ENCODE measurements at regions not wholly inside any gene's neighbourhood (a gene's known extent, or its start where the extent isn't known, plus 50 kb on each side); places are given as distances from the start of the nearest gene placed in this dataset.
"Not testable (repeated sequence)": the region's sequence is repeated elsewhere in the genome, so short reads cannot be mapped to it uniquely, and the experiment has no call there.

DNA sequence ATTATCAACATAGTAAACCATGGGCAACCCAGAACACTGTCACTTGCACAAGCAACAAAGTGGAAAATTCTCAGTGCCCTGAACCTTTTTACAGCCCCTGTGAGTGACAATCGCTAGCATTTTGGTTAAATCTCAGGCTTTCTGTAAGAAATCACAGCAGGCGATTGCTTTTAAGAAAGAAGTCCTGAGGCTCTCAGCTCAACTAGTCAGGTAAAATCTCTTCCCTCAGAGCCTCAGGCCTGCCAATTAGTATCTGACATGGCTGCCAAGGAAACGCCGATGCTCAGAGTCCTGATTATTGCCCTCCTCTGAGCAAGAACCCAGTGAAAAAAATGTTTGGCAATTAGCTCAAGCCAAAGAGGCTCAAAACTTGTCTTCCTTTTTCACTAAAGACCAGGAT is 530.8 kb downstream of the DIPK2A start:
- no peak for TF ChIP-seq CTCF (IDR thresholded peaks at IDR 0.05; ENCODE audit: unreplicated experiment)
- CTCF ChIA-PET: no interaction called here
- Mint-ChIP-seq H3K4me1 (ENCODE audit: low read depth, unreplicated experiment) (no peaks in the 10 kb centered on the region), H3K36me3 (ENCODE audit: insufficient read depth, unreplicated experiment) (no peaks in the 10 kb centered on the region), H3K4me3 (ENCODE audit: low read depth, unreplicated experiment) (no peak overlapping the region), H3K27me3 (ENCODE audit: unreplicated experiment) (no peaks in the 10 kb centered on the region), H3K9me3 (ENCODE audit: low read depth, unreplicated experiment) (no peaks in the 10 kb centered on the region), H3K27ac (ENCODE audit: unreplicated experiment) (no peak overlapping the region)
- intact Hi-C loops (cut with micrococcal nuclease; ENCODE audit: unreplicated experiment): no loop called here
- no TSS peak for BruUV-seq (replicated peaks)
- DNase-seq: no peak

DNA sequence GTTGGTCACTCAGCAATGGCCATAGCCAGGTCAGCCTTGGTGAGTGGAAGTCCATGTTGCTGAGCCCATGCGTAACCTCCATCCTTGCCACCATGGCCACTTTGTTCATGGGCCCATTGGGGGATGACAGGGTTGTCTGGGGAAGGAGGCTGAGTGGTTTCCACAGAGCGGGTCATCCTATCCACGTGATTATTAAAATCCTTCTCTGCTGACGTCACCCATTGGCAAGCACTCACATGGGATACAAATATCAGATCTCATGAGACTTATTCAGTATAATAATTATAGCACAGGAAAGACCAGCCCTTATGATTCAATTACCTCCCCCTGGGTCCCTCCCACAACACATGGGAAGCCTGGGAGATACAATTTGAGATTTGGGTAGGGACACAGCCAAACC is 534.8 kb downstream of the DIPK2A start:
- H3K36me3 Mint-ChIP-seq (ENCODE audit: insufficient read depth, unreplicated experiment); BruUV-seq (replicated peaks); H3K4me1 Mint-ChIP-seq (ENCODE audit: low read depth, unreplicated experiment); intact Hi-C loops (cut with micrococcal nuclease; ENCODE audit: unreplicated experiment); H3K27ac Mint-ChIP-seq (ENCODE audit: unreplicated experiment); H3K9me3 Mint-ChIP-seq (ENCODE audit: low read depth, unreplicated experiment); H3K27me3 Mint-ChIP-seq (ENCODE audit: unreplicated experiment); H3K4me3 Mint-ChIP-seq (ENCODE audit: low read depth, unreplicated experiment); CTCF ChIA-PET; DNase-seq: not testable (repeated sequence)

GRCh38 chr3:144511346-144511745 is 539.7 kb downstream of the DIPK2A start:
- no peak overlapping the region for H3K27ac Mint-ChIP-seq (ENCODE audit: unreplicated experiment)
- no peak for TF ChIP-seq CTCF (IDR thresholded peaks at IDR 0.05; ENCODE audit: unreplicated experiment)
- BruUV-seq (replicated peaks): no TSS peak
- no peaks in the 10 kb centered on the region for H3K27me3 Mint-ChIP-seq (ENCODE audit: unreplicated experiment)
- H3K9me3 Mint-ChIP-seq (ENCODE audit: low read depth, unreplicated experiment): no peaks in the 10 kb centered on the region
- intact Hi-C loops (cut with micrococcal nuclease; ENCODE audit: unreplicated experiment): no loop called here
- H3K4me3 Mint-ChIP-seq (ENCODE audit: low read depth, unreplicated experiment): no peak overlapping the region
- no peaks in the 10 kb centered on the region for H3K4me1 Mint-ChIP-seq (ENCODE audit: low read depth, unreplicated experiment)
- DNase-seq: no peak
- CTCF ChIA-PET: no interaction called here
- no peaks in the 10 kb centered on the region for H3K36me3 Mint-ChIP-seq (ENCODE audit: insufficient read depth, unreplicated experiment)

DNA sequence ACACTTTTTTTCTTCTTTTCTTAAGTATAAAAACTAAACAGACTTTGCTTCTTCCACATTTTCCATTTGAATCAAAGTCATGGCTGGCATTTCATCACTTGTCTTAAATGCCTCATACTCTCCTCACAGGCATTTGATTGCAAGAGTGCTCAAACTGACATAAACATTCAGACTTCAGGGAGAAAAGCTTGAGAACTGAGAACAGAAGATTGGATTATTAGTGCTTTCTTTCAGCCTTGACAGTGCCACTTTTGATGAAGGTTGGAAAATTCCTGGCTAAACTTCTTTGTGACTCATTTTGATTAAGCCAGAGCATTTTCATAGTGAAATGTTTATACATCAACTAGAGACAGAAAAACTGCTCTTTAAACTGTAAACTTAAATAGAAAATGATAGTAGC is 544.4 kb downstream of the DIPK2A start:
- no TSS peak for BruUV-seq (replicated peaks)
- CTCF ChIA-PET: no interaction called here
- H3K9me3 Mint-ChIP-seq (ENCODE audit: low read depth, unreplicated experiment): no peaks in the 10 kb centered on the region
- H3K4me3 Mint-ChIP-seq (ENCODE audit: low read depth, unreplicated experiment): no peak overlapping the region
- H3K36me3 Mint-ChIP-seq (ENCODE audit: insufficient read depth, unreplicated experiment): no peaks in the 10 kb centered on the region
- H3K4me1 Mint-ChIP-seq (ENCODE audit: low read depth, unreplicated experiment): no peaks in the 10 kb centered on the region
- intact Hi-C loops (cut with micrococcal nuclease; ENCODE audit: unreplicated experiment): no loop called here
- DNase-seq: no peak
- TF ChIP-seq CTCF (IDR thresholded peaks at IDR 0.05; ENCODE audit: unreplicated experiment): no peak
- no peak overlapping the region for H3K27ac Mint-ChIP-seq (ENCODE audit: unreplicated experiment)
- H3K27me3 Mint-ChIP-seq (ENCODE audit: unreplicated experiment): no peaks in the 10 kb centered on the region

DNA sequence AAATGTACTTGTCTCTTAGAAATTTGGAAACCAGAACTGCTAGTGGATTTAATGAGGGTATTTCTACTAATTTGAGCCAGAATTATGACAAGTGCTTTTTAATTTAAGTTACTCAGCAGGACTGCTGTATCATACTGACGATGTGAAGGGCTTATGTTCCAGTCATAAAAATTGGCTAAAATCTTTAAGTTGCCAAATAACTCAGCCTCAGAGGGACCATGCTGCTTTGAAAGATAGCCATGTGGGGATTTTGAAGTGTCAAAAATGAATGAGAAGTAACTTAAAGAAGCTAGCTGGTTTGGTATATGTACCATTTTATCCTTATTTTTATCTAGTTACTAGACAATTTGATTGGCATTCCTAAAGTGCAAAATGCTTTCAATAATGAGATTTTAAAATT is 545.0 kb downstream of the DIPK2A start:
- DNase-seq: no peak
- TF ChIP-seq CTCF (IDR thresholded peaks at IDR 0.05; ENCODE audit: unreplicated experiment): no peak
- Mint-ChIP-seq H3K36me3 (ENCODE audit: insufficient read depth, unreplicated experiment) (no peaks in the 10 kb centered on the region), H3K4me3 (ENCODE audit: low read depth, unreplicated experiment) (no peak overlapping the region), H3K27ac (ENCODE audit: unreplicated experiment) (no peak overlapping the region), H3K9me3 (ENCODE audit: low read depth, unreplicated experiment) (no peaks in the 10 kb centered on the region), H3K27me3 (ENCODE audit: unreplicated experiment) (no peaks in the 10 kb centered on the region), H3K4me1 (ENCODE audit: low read depth, unreplicated experiment) (no peaks in the 10 kb centered on the region)
- intact Hi-C loops (cut with micrococcal nuclease; ENCODE audit: unreplicated experiment): no loop called here
- BruUV-seq (replicated peaks): no TSS peak
- CTCF ChIA-PET: no interaction called here

Measured in Calu3 (cell line).